DND-41 (cell line): ENCODE measurements at regions not wholly inside any gene's neighbourhood (a gene's known extent, or its start where the extent isn't known, plus 50 kb on each side); places are given as distances from the start of the nearest gene placed in this dataset.

Source experiments
- ATAC-seq: fragments of 200-7000 bp; cut with Tn5 transposase; 3 replicates; pipeline ENCODE4 v1.9.1; 2021; ENCODE audit warnings: low read depth; ENCODE audit not compliant: insufficient read depth
- DNase-seq: peaks from one replicate; pipeline ENCODE4 v3.0.0-alpha.2; 2020
- H2AFZ ChIP-seq: 2 replicates; pipeline ENCODE4 v1.6.0; 2012; ENCODE audit warnings: low read depth, low read length
- H3K27ac ChIP-seq: 2 replicates; pipeline ENCODE4 v1.5.1; 2012; ENCODE audit warnings: low read length, inconsistent platforms
- H3K27me3 ChIP-seq: fragments of 200-600 bp; sonication (generic); 2 replicates; pipeline ENCODE4 v1.6.0; 2012; ENCODE audit warnings: low read length, mild to moderate bottlenecking, inconsistent platforms; ENCODE audit not compliant: insufficient read depth, poor library complexity
- H3K36me3 ChIP-seq: 2 replicates; pipeline ENCODE4 v1.5.1; 2012; ENCODE audit warnings: low read length, inconsistent platforms; ENCODE audit not compliant: insufficient read depth
- H3K4me1 ChIP-seq: 2 replicates; pipeline ENCODE4 v1.5.1; 2012; ENCODE audit warnings: mild to moderate bottlenecking, low read length; ENCODE audit not compliant: insufficient read depth
- H3K4me2 ChIP-seq: 2 replicates; pipeline ENCODE4 v1.6.0; 2012; ENCODE audit warnings: mild to moderate bottlenecking, moderate library complexity, low read length, inconsistent platforms; ENCODE audit not compliant: insufficient read depth
- H3K4me3 ChIP-seq, 2 experiments: fragments of 200-600 bp in 1 of 2; shearing (Covaris generic) in 1 of 2; 2 replicates each; pipeline ENCODE4 v1.5.1; 2012 to 2016; ENCODE audit warnings: inconsistent platforms in 2 of 2, low read length in 2 of 2, mild to moderate bottlenecking in 2 of 2, low read depth in 1 of 2, moderate library complexity in 1 of 2
- H3K79me2 ChIP-seq: 2 replicates; pipeline ENCODE4 v1.6.0; 2012; ENCODE audit warnings: low read length, inconsistent platforms; ENCODE audit not compliant: insufficient read depth
- H3K9ac ChIP-seq: 2 replicates; pipeline ENCODE4 v1.6.0; 2012; ENCODE audit warnings: low read depth, mild to moderate bottlenecking, inconsistent platforms, low read length, moderate library complexity
- H3K9me3 ChIP-seq: 2 replicates; pipeline ENCODE4 v1.5.1; 2012; ENCODE audit warnings: low read length, moderate library complexity, mild to moderate bottlenecking, inconsistent platforms; ENCODE audit not compliant: insufficient read depth, severe bottlenecking
- H4K20me1 ChIP-seq: 2 replicates; pipeline ENCODE4 v1.6.0; 2012; ENCODE audit warnings: low read length; ENCODE audit not compliant: insufficient read depth
- CTCF ChIP-seq: IDR thresholded peaks from 2 replicates; pipeline ENCODE4 v1.5.1; 2012; ENCODE audit warnings: borderline replicate concordance, low read length, moderate library complexity, mild to moderate bottlenecking; ENCODE audit not compliant: poor library complexity, severe bottlenecking; ENCODE audit errors: extremely low read depth
- EZH2 ChIP-seq: IDR thresholded peaks from 3 replicates; pipeline ENCODE4 v1.6.1; 2012; ENCODE audit warnings: borderline replicate concordance, low read depth, mild to moderate bottlenecking, moderate library complexity, low read length, inconsistent platforms; ENCODE audit not compliant: severe bottlenecking

DNA sequence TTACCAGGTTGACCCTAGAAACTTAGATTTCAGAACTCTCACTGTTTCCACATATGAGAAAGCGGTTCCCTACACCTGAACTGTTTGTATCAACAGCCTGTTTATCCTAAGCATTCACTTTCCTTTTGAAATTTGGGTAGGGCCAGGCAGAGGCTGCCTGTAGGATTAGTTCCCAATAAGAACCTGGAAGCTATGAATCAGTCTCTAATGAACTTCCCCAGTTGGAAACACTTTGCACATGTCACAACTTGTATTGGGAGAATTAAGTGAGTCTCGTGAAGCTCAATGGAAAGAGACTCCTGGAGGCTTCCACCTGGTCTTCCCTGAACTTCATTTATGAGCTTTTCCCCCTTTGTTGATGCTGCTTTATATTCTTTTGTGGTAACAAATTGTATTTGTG lies 486.6 kb upstream of the HS6ST1 start:
- no peaks in the 10 kb centered on the region for H3K36me3 ChIP-seq
- H3K9me3 ChIP-seq, result peaks cover 5% of the 10 kb centered on the region
- H3K4me3 ChIP-seq, result no peak overlapping the region
- peaks cover 21% of the 10 kb centered on the region for H3K27me3 ChIP-seq
- H3K4me2 ChIP-seq, result no peak overlapping the region
- ATAC-seq (no peak), DNase-seq (no peak)
- H3K79me2 ChIP-seq, result no peaks in the 10 kb centered on the region
- H3K4me1 ChIP-seq, result no peaks in the 10 kb centered on the region
- no peak overlapping the region for H3K9ac ChIP-seq
- TF ChIP-seq CTCF, result no peak
- TF ChIP-seq EZH2, result no peak
- no peaks in the 10 kb centered on the region for H4K20me1 ChIP-seq
- H2AFZ ChIP-seq, result no peak overlapping the region
- H3K27ac ChIP-seq, result no peak overlapping the region

GRCh38 chr2:128805918-128806317 lies 487.2 kb upstream of the HS6ST1 start:
- Histone ChIP-seq H3K9me3 (peaks cover 7% of the 10 kb centered on the region), H3K4me2 (no peak overlapping the region), H3K27me3 (peaks cover 21% of the 10 kb centered on the region), H3K79me2 (no peaks in the 10 kb centered on the region), H3K9ac (no peak overlapping the region), H2AFZ (no peak overlapping the region), H3K27ac (no peak overlapping the region), H4K20me1 (no peaks in the 10 kb centered on the region), H3K36me3 (no peaks in the 10 kb centered on the region), H3K4me3 (no peak overlapping the region), H3K4me1 (no peaks in the 10 kb centered on the region)
- DNase-seq, result no peak
- ATAC-seq, result no peak
- no peak for TF ChIP-seq CTCF
- TF ChIP-seq EZH2, result no peak

- H3K27ac ChIP-seq, result no peak overlapping the region
- TF ChIP-seq EZH2, result no peak
- TF ChIP-seq CTCF, result no peak
- H3K79me2 ChIP-seq, result no peaks in the 10 kb centered on the region
- DNase-seq (no peak), ATAC-seq (no peak)
- no peak overlapping the region for H3K9ac ChIP-seq
- H3K36me3 ChIP-seq, result no peaks in the 10 kb centered on the region
- H3K9me3 ChIP-seq, result peaks cover 8% of the 10 kb centered on the region
- H3K4me1 ChIP-seq, result no peaks in the 10 kb centered on the region
- H3K4me3 ChIP-seq, result no peak overlapping the region
- H4K20me1 ChIP-seq, result no peaks in the 10 kb centered on the region
- H2AFZ ChIP-seq, result no peak overlapping the region
- H3K27me3 ChIP-seq, result peaks cover 21% of the 10 kb centered on the region
- no peak overlapping the region for H3K4me2 ChIP-seq
These were observed 488.6 kb upstream of the HS6ST1 start for GRCh38 chr2:128807317-128807716.

- TF ChIP-seq EZH2, result no peak
- no peak for TF ChIP-seq CTCF
- Histone ChIP-seq H3K4me2 (no peak overlapping the region), H4K20me1 (no peaks in the 10 kb centered on the region), H3K9ac (no peak overlapping the region), H3K27ac (no peak overlapping the region), H2AFZ (no peak overlapping the region), H3K27me3 (peaks cover 10% of the 10 kb centered on the region), H3K79me2 (no peaks in the 10 kb centered on the region), H3K4me1 (no peaks in the 10 kb centered on the region), H3K36me3 (no peaks in the 10 kb centered on the region), H3K9me3 (peaks cover 8% of the 10 kb centered on the region), H3K4me3 (no peak overlapping the region)
- ATAC-seq (no peak), DNase-seq (no peak)
These were observed 490.0 kb upstream of the HS6ST1 start for GRCh38 chr2:128808462-128809258.
